Smooth muscle cell (in vitro differentiated cells): ENCODE measurements at regions not wholly inside any gene's neighbourhood (a gene's known extent, or its start where the extent isn't known, plus 50 kb on each side); places are given as distances from the start of the nearest gene placed in this dataset.

Experiments
- DNase-seq: peaks from one replicate; lab custom pipeline; 2025; ENCODE audit not compliant: unreplicated experiment; lab: John Stamatoyannopoulos, UW
- H2AFZ ChIP-seq: fragments of 200-600 bp; sonication (generic); 2 replicates; pipeline ENCODE4 v1.6.0; 2016; ENCODE audit warnings: antibody characterized with exemption, low read depth, mild to moderate bottlenecking
- H3F3A ChIP-seq: fragments of 200-600 bp; sonication (generic); 2 replicates; pipeline ENCODE4 v1.6.0; 2017; ENCODE audit warnings: antibody characterized with exemption, low read depth
- H3K27ac ChIP-seq: fragments of 200-600 bp; sonication (generic); 2 replicates; pipeline ENCODE4 v1.5.1; 2016; ENCODE audit warnings: low read depth, mild to moderate bottlenecking
- H3K27me3 ChIP-seq: fragments of 200-600 bp; sonication (generic); 2 replicates; pipeline ENCODE4 v1.6.1; 2016; ENCODE audit warnings: low read depth, mild to moderate bottlenecking
- H3K36me3 ChIP-seq: fragments of 200-600 bp; sonication (generic); 2 replicates; pipeline ENCODE4 v1.5.1; 2016; ENCODE audit warnings: low read depth
- H3K4me1 ChIP-seq: fragments of 200-600 bp; sonication (generic); 2 replicates; pipeline ENCODE4 v1.5.1; 2016; ENCODE audit warnings: low read depth
- H3K4me2 ChIP-seq: fragments of 200-600 bp; sonication (generic); 2 replicates; pipeline ENCODE4 v1.6.0; 2016; ENCODE audit warnings: mild to moderate bottlenecking
- H3K4me3 ChIP-seq: fragments of 200-600 bp; sonication (generic); 2 replicates; pipeline ENCODE4 v1.5.1; 2016; ENCODE audit warnings: mild to moderate bottlenecking
- H3K79me2 ChIP-seq: fragments of 200-600 bp; sonication (generic); 2 replicates; pipeline ENCODE4 v1.6.0; 2016; ENCODE audit warnings: low read depth, mild to moderate bottlenecking
- H3K9ac ChIP-seq: fragments of 200-600 bp; sonication (generic); 2 replicates; pipeline ENCODE4 v1.6.0; 2016; ENCODE audit warnings: low read depth
- H3K9me3 ChIP-seq: fragments of 200-600 bp; sonication (generic); replicated peaks from 2 replicates; pipeline ENCODE4 v1.5.1; 2016; ENCODE audit warnings: low read depth
- H4K20me1 ChIP-seq: fragments of 200-600 bp; sonication (generic); 2 replicates; pipeline ENCODE4 v1.6.0; 2016; ENCODE audit warnings: low read depth
- WGBS: methylation state at CpG from one replicate; pipeline ENCODE4 v1.1.7; 2016; ENCODE audit warnings: low lambda C conversion rate; 5-methylcytosine and 5-hydroxymethylcytosine counted together
- TF ChIP-seq, protein P1 (sequence below): fragments of 200-600 bp; sonication (generic); IDR thresholded peaks from 2 replicates; pipeline ENCODE4 v1.5.1; 2017; ENCODE audit warnings: borderline replicate concordance, mild to moderate bottlenecking, antibody characterized with exemption; ENCODE audit not compliant: insufficient read depth, poor library complexity, severe bottlenecking

DNA sequence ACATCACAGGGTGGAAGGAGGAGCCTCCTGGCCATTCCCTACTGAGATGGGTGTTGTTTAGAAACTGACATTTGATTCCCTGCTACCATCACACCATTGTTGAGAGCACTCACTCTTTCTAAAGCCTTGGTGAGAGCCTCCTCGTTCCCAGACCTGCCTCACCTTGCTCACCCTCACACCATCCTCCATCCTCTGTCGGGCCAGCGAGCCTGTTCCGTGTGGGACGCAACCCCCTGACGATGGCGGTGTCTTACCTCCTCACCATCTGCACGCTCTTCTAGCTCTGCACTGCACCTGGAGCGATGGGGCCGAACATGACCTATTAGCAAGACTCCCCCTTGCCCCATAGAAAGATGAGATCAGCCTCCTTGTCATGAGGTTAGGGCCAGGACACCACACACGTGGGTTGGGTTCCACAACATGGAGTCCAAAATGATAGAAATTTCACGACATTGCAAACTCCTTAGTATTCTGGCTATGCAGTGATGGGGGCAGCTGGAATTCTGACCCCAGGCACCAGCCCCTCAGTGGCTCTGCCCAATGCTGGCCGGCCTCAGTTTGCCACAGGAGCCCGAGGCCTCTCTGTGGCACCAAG, 1017.9 kb downstream of the TBC1D22A start:
- Histone ChIP-seq H3K27me3 (no peaks in the 10 kb centered on the region), H2AFZ (no peak overlapping the region), H3F3A (no peaks in the 10 kb centered on the region), H4K20me1 (no peaks in the 10 kb centered on the region), H3K9ac (no peak overlapping the region), H3K79me2 (no peaks in the 10 kb centered on the region), H3K4me1 (peaks cover 3% of the 10 kb centered on the region), H3K4me3 (no peak overlapping the region), H3K27ac (no peak overlapping the region), H3K36me3 (no peaks in the 10 kb centered on the region), H3K4me2 (no peak overlapping the region), H3K9me3 (no peaks in the 10 kb centered on the region)
- TF ChIP-seq, protein P1, sequence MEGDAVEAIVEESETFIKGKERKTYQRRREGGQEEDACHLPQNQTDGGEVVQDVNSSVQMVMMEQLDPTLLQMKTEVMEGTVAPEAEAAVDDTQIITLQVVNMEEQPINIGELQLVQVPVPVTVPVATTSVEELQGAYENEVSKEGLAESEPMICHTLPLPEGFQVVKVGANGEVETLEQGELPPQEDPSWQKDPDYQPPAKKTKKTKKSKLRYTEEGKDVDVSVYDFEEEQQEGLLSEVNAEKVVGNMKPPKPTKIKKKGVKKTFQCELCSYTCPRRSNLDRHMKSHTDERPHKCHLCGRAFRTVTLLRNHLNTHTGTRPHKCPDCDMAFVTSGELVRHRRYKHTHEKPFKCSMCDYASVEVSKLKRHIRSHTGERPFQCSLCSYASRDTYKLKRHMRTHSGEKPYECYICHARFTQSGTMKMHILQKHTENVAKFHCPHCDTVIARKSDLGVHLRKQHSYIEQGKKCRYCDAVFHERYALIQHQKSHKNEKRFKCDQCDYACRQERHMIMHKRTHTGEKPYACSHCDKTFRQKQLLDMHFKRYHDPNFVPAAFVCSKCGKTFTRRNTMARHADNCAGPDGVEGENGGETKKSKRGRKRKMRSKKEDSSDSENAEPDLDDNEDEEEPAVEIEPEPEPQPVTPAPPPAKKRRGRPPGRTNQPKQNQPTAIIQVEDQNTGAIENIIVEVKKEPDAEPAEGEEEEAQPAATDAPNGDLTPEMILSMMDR = no peak
- 96% methylated on average over 14 of the region's 14 CpGs for WGBS
- DNase-seq = no peak

DNA sequence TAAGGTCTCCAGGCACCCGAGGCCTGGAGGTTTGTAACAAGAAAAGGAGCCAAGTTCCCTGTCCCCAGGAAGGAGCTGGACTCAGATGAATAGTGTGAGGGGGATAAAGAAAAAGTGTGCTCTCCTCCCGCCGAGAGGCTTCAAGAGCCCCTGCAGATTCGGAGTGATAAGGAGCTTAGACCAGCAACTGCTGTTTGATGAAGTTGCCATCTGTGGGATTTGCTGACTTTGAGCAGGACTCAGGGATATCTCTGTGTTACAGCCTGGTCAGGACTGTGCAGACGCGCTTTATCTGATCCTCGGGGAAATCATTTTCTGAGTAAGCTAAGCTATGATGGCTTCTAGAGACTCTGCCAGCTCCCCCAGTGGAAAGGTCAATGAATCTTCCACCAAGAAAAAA, 1017.0 kb downstream of the TBC1D22A start:
- Histone ChIP-seq H3K27me3 (no peaks in the 10 kb centered on the region), H3F3A (no peaks in the 10 kb centered on the region), H3K4me2 (peak overlapping the region; percentile 58), H3K79me2 (no peaks in the 10 kb centered on the region), H3K4me3 (no peak overlapping the region), H3K4me1 (peaks cover 3% of the 10 kb centered on the region), H3K9ac (no peak overlapping the region), H4K20me1 (no peaks in the 10 kb centered on the region), H3K9me3 (no peaks in the 10 kb centered on the region), H3K27ac (no peak overlapping the region), H3K36me3 (no peaks in the 10 kb centered on the region), H2AFZ (peak overlapping the region; percentile 45)
- 25% methylated on average over 7 of the region's 7 CpGs for WGBS
- TF ChIP-seq, protein P1 = no peak
- no peak for DNase-seq

DNA sequence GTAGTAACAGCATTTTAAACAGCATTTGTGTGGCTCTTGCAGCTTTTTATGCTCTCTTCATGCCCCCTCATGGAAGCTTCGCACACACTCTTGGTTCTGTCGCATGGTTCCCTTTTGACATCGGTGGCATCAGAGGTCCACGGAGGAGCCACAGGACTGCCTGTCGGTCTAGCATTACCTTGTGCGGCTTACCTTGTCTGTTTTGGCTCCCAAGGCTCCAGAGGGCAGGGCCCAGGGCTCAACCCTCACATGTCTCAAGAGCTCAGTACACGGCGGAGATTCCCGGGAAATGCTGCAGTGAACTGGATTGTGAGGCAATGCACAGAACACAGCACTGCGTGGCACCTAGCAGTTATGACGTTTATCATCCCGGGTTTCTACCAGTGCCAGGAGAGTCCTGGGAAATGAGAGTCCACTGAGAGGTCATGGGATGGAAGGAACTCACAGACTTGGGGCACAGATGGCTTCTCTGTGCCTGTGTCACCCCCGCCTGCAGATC, 1015.8 kb downstream of the TBC1D22A start:
- Histone ChIP-seq H3K4me2 (no peak overlapping the region), H3K27me3 (no peaks in the 10 kb centered on the region), H3K9ac (no peak overlapping the region), H3K4me1 (peaks cover 3% of the 10 kb centered on the region), H3K27ac (no peak overlapping the region), H3K79me2 (no peaks in the 10 kb centered on the region), H4K20me1 (no peaks in the 10 kb centered on the region), H3K9me3 (no peaks in the 10 kb centered on the region), H2AFZ (no peak overlapping the region), H3K4me3 (no peak overlapping the region), H3K36me3 (no peaks in the 10 kb centered on the region), H3F3A (no peaks in the 10 kb centered on the region)
- 91% methylated on average over 13 of the region's 13 CpGs for WGBS
- DNase-seq = no peak
- TF ChIP-seq, protein P1 = no peak

DNA sequence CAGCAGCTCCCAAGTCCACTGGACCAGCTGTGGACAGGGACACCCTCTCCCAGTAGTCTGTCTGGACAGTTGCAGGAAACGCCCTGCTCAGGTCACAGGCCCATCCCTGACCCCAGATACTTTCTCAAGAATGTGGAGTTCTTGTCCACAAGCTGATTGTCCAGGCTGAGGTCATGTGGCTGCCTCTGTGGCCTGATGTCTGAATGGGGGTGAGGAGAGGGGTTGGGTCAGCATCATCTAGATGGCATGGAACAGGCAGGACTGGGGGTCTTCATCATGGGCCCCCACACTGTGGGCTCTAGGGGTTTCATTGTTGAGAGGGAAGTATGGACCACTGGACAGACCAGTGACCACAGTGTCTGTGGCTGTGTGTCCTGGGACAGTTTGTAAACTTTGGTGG, 1015.0 kb downstream of the TBC1D22A start:
- Histone ChIP-seq H3K9ac (no peak overlapping the region), H3K27me3 (no peaks in the 10 kb centered on the region), H3K79me2 (no peaks in the 10 kb centered on the region), H3K36me3 (no peaks in the 10 kb centered on the region), H3K9me3 (no peaks in the 10 kb centered on the region), H3F3A (no peaks in the 10 kb centered on the region), H3K27ac (no peak overlapping the region), H3K4me3 (no peak overlapping the region), H3K4me2 (no peak overlapping the region), H4K20me1 (no peaks in the 10 kb centered on the region), H3K4me1 (peaks cover 3% of the 10 kb centered on the region), H2AFZ (no peak overlapping the region)
- 91% methylated on average over 1 of the region's 1 CpG for WGBS
- DNase-seq = no peak
- TF ChIP-seq, protein P1 = no peak
